ENCODE measurements at regions not wholly inside any gene's neighbourhood (a gene's known extent, or its start where the extent isn't known, plus 50 kb on each side); places are given as distances from the start of the nearest gene placed in this dataset.
"Not testable (repeated sequence)": the region's sequence is repeated elsewhere in the genome, so short reads cannot be mapped to it uniquely, and the experiment has no call there.

- no peak for TF ChIP-seq CTCF (conservative IDR thresholded peaks at IDR 0.05)
- H3K4me1 Mint-ChIP-seq (ENCODE audit: unreplicated experiment), result no peaks in the 10 kb centered on the region
- no peaks in the 10 kb centered on the region for H3K27me3 Mint-ChIP-seq
- DNase-seq (ENCODE audit: extremely low spot score, unreplicated experiment), result no peak
- H3K9me3 Mint-ChIP-seq, result no peaks in the 10 kb centered on the region
- H3K4me3 Mint-ChIP-seq, result no peak overlapping the region
- no peak overlapping the region for H3K27ac Mint-ChIP-seq
- no peaks in the 10 kb centered on the region for H3K36me3 Mint-ChIP-seq
These were observed 400.7 kb upstream of the RORB start for GRCh38 chr9:74096420-74096819.

- Mint-ChIP-seq H3K27me3 (no peaks in the 10 kb centered on the region), H3K4me1 (ENCODE audit: unreplicated experiment) (no peaks in the 10 kb centered on the region), H3K9me3 (no peaks in the 10 kb centered on the region), H3K4me3 (no peak overlapping the region), H3K36me3 (no peaks in the 10 kb centered on the region), H3K27ac (no peak overlapping the region)
- DNase-seq (ENCODE audit: extremely low spot score, unreplicated experiment), result no peak
- TF ChIP-seq CTCF (conservative IDR thresholded peaks at IDR 0.05), result no peak
These were observed 397.1 kb upstream of the RORB start for GRCh38 chr9:74100042-74100441.

GRCh38 chr9:74102148-74102547 is 395.0 kb upstream of the RORB start:
- H3K9me3 Mint-ChIP-seq, result not testable (repeated sequence)

GRCh38 chr9:74102702-74103101 is 394.4 kb upstream of the RORB start:
- Mint-ChIP-seq H3K4me1 (ENCODE audit: unreplicated experiment) (no peaks in the 10 kb centered on the region), H3K27ac (no peak overlapping the region), H3K36me3 (no peaks in the 10 kb centered on the region), H3K27me3 (no peaks in the 10 kb centered on the region), H3K9me3 (no peaks in the 10 kb centered on the region), H3K4me3 (no peak overlapping the region)
- TF ChIP-seq CTCF (conservative IDR thresholded peaks at IDR 0.05), result no peak
- DNase-seq (ENCODE audit: extremely low spot score, unreplicated experiment), result no peak

More at GRCh38 chr9:74102148-74102547, 395.0 kb upstream of the RORB start:
- not testable (repeated sequence) for H3K36me3 Mint-ChIP-seq; H3K27me3 Mint-ChIP-seq; DNase-seq (ENCODE audit: extremely low spot score, unreplicated experiment); H3K4me3 Mint-ChIP-seq; H3K27ac Mint-ChIP-seq; H3K4me1 Mint-ChIP-seq (ENCODE audit: unreplicated experiment)

GRCh38 chr9:74107692-74108091 is 389.4 kb upstream of the RORB start:
- no peak for DNase-seq (ENCODE audit: extremely low spot score, unreplicated experiment)
- no peak for TF ChIP-seq CTCF (conservative IDR thresholded peaks at IDR 0.05)
- no peaks in the 10 kb centered on the region for H3K36me3 Mint-ChIP-seq
- H3K9me3 Mint-ChIP-seq, result no peaks in the 10 kb centered on the region
- no peak overlapping the region for H3K27ac Mint-ChIP-seq
- H3K27me3 Mint-ChIP-seq, result no peaks in the 10 kb centered on the region
- no peaks in the 10 kb centered on the region for H3K4me1 Mint-ChIP-seq (ENCODE audit: unreplicated experiment)
- H3K4me3 Mint-ChIP-seq, result no peak overlapping the region

GRCh38 chr9:74115976-74116375 is 381.2 kb upstream of the RORB start:
- Mint-ChIP-seq H3K27ac (no peak overlapping the region), H3K9me3 (no peaks in the 10 kb centered on the region), H3K36me3 (no peaks in the 10 kb centered on the region), H3K4me1 (ENCODE audit: unreplicated experiment) (no peaks in the 10 kb centered on the region), H3K4me3 (no peak overlapping the region), H3K27me3 (no peaks in the 10 kb centered on the region)
- no peak for TF ChIP-seq CTCF (conservative IDR thresholded peaks at IDR 0.05)
- DNase-seq (ENCODE audit: extremely low spot score, unreplicated experiment), result no peak

Measured in type B pancreatic cell (in vitro differentiated cells).